HG02610 (cell line): ENCODE measurements at regions not wholly inside any gene's neighbourhood (a gene's known extent, or its start where the extent isn't known, plus 50 kb on each side); places are given as distances from the start of the nearest gene placed in this dataset.

Experiments
- ATAC-seq: cut with Tn5 transposase; IDR thresholded peaks from one replicate; pipeline ENCODE4 v1.9.1; 2021; ENCODE audit warnings: mild to moderate bottlenecking, moderate library complexity; ENCODE audit not compliant: unreplicated experiment

DNA sequence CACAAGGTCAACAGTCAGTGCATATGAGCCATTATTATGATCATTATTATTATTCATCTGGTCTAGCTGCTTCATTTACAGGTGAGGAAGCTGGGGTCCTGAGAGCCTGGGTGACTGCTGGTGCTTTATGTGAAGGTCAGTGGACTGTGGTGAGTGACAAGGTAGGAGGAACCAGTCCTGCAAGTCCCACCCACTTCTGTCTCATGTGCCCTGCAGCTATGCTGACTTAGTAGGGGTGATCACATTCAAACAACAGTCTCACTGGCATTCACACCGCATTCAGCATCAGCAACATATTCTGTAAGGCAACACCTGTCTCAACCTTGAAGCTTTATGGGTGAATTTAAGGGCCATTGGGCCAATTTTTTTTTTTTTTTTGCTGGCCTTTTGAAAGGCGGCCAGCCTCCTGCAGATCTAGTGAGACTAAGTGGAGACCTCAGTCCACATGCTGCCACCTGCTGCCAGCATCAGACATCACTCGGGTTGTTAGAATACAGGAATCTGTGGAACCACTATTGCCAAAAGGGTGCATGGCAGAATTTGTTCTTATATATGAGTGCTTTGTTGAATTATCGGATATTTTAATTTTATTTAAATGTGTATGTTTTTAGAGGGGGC, 59.9 kb upstream of the CACNA1E start:
- no peak for ATAC-seq

DNA sequence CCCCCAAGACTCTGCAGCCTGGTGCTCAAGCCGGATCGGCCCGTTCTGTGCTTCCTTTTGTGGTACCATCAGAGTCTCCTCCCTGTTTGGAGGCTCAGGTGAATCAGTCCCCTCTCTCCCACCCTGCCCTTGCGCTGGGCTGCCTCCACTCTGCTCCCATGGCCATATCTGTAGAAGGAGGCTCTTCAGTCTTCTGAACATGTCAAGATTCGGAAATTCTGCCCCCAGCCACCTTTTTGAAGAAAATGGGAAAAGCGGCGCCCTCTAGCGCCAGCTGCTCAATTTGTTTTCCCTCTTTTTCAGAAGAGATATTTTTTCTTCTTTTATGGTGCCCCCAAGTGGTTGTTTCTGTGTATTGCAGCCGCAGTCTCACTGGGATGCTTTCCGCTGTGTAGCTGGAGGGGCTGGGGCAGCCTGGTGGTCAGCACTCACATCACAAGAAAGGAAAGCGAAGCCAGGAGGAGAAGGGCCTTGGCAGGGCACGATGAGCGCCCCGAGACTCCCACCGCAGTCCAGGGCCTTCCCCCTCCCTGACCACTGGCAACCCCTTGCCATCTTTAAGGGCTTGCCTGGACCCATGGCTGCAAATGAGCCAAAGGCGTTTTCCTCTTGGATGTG, 58.4 kb upstream of the CACNA1E start:
- ATAC-seq, result peak; percentile 34

DNA sequence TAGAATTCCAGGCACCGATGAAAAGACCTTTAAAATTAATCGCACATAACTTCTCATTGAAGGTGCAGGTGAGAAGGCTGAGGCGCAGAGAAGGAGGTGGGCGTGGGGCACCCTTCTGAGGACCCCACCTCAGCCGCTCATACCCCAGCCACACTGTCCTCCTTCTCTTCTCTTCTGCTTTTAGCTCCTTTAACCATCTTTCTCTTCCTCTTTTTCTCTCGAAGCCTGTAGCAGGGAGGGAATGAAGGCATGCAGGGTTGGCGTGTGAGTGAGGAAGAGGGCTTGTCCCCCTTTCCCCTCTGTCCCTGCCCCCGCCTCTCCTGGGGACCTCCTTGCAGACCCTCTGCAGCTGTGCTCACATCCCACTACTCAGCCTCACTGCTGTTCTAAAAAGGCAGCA, 57.8 kb upstream of the CACNA1E start:
- no peak for ATAC-seq

DNA sequence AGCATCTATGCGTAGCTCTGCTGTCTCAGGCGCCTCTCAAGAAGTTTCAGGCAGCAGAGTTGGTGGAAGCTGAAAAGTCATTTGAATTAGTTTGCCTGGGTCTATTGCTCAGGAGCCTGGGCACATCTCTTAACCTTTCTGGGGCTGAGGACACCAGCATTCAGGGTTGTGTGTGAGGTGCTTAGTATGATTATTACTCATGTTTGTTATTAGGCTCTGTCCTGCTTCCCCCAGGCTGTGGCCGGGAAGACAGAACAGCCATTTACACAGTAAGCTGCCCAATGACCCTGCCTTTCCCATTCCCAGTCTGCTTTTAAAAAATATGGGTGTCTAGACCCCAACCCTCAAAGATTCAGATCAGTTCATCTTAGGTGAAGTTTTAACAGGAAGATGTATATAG, 53.9 kb upstream of the CACNA1E start:
- peak; percentile 55 for ATAC-seq

DNA sequence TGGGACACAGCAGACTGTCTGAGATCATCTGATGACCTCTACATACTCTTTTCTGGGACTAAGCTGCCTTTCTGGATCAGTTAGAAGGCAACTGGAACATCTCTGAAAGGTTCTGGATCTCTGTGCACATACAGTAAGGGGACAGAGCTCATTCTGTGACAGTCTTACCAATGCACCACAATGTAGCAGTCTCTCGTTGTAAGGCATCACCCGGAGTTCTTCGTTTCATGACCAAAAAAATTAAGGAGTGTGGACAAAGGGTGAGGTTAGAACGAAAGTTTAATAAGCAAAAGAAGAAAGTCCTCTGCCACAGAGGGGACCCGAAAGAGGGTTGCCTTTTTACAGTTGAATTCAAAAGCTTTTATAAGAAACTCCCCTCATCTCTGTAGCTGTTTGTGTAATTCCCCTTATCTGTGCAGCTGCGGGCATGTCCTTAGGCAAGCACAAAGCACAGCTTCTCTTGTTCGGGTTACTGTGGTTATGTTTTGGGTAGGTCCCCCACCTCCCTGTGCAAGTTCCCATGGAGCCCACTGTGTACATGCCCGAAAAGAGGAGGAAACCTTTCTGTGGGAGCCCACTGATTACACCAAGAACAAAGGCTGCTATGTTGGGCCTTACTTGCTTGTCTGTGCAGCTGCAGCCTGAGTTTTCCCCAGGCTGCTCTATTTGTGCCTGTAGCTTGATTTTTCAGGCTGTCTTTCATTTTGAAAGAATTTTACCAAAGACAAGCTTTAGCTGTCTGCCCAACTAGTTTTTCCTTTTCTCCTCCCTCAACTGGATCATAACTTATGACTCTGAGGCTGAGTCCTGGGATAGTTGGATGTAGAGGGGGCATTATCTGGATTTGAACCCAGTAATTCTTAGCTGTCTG, 53.1 kb upstream of the CACNA1E start:
- ATAC-seq, result peak; percentile 82
